Stimulated activated CD4-positive, alpha-beta T cell treated with anti-CD3 and anti-CD28 coated beads, Interleukin-15, amount 100 ng/mL, for 1 hour (primary cell): ENCODE measurements at regions not wholly inside any gene's neighbourhood (a gene's known extent, or its start where the extent isn't known, plus 50 kb on each side); places are given as distances from the start of the nearest gene placed in this dataset.

Experiments used
- DNase-seq, 2 donors: peaks; one replicate each; pipeline ENCODE4 v3.0.0-alpha.2; 2020; ENCODE audit warnings: low read depth in 1 of 2, low spot score in 1 of 2

DNA sequence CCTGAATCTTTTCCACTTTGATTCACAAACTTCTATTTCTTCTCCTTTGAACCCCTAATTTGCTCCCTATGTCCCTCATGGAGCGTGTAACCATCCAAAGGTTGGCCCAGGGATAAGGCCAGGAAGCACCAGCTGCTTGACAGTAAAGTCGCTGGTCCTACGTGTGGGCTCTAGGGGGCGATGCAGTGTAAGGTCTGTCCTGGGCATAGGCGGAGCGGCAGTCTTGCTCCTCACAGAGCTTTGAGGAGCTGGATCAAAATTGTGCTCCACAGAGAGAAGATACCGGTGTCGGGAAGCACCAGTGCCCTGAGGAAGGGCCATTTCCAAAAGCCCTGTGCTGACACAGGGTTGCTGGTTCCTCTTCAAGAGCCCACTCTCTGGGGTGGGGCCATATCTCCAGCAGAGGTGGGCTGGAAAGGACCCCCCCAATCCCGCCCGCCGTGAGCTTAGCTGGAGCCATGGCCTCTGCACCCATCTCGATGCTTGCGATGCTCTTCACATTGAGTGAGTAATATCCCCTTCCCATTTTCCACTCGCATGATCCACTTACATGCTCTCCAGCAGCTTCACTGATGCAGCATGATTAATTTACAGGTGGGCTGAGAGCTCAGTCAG is 49.9 kb upstream of the OR4E1 start:
- peak in 1 of 2 donors; percentile 12 for DNase-seq
